ENCODE measurements at regions not wholly inside any gene's neighbourhood (a gene's known extent, or its start where the extent isn't known, plus 50 kb on each side); places are given as distances from the start of the nearest gene placed in this dataset.

DNA sequence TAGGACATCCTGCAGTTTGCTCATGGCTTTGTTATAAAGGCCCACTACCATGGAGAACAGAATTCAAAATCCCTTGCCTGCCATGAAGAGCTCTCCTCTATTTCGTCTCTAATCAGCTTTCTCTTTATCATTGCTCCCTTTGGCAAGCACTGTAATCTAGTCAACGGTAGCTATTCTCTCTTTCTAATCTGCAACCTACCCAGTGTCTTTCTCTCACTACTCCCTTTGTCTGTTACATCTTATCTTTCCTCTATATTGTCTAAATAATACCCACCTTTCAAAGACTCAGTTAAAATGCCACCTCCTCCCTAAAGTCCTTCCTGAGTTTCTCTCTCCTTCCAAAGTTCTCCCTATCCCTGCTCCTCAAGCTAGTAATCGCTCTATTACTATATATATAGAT lies 108.1 kb downstream of the FZD1 start:
- TF ChIP-seq, protein P1, sequence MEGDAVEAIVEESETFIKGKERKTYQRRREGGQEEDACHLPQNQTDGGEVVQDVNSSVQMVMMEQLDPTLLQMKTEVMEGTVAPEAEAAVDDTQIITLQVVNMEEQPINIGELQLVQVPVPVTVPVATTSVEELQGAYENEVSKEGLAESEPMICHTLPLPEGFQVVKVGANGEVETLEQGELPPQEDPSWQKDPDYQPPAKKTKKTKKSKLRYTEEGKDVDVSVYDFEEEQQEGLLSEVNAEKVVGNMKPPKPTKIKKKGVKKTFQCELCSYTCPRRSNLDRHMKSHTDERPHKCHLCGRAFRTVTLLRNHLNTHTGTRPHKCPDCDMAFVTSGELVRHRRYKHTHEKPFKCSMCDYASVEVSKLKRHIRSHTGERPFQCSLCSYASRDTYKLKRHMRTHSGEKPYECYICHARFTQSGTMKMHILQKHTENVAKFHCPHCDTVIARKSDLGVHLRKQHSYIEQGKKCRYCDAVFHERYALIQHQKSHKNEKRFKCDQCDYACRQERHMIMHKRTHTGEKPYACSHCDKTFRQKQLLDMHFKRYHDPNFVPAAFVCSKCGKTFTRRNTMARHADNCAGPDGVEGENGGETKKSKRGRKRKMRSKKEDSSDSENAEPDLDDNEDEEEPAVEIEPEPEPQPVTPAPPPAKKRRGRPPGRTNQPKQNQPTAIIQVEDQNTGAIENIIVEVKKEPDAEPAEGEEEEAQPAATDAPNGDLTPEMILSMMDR (IDR thresholded peaks at IDR 0.05; ENCODE audit: poor library complexity, severe bottlenecking), result no peak
- TF ChIP-seq REST (IDR thresholded peaks at IDR 0.05; ENCODE audit: borderline replicate concordance) (no peak), EP300 (conservative IDR thresholded peaks at IDR 0.05; ENCODE audit: poor library complexity, severe bottlenecking) (no peak), RAD21 (conservative IDR thresholded peaks at IDR 0.05) (no peak), POLR2AphosphoS5 (IDR thresholded peaks at IDR 0.05) (no peak), SMC3 (conservative IDR thresholded peaks at IDR 0.05; ENCODE audit: poor library complexity) (no peak), TAF1 (IDR thresholded peaks at IDR 0.05; ENCODE audit: low read depth) (no peak), EZH2 (IDR thresholded peaks at IDR 0.05; ENCODE audit: borderline replicate concordance, insufficient read depth, low read length, poor library complexity, severe bottlenecking) (no peak), MXI1 (conservative IDR thresholded peaks at IDR 0.05; ENCODE audit: poor library complexity, severe bottlenecking) (no peak)

Measured in neural cell (in vitro differentiated cells).